ENCODE measurements at regions not wholly inside any gene's neighbourhood (a gene's known extent, or its start where the extent isn't known, plus 50 kb on each side); places are given as distances from the start of the nearest gene placed in this dataset.

DNA sequence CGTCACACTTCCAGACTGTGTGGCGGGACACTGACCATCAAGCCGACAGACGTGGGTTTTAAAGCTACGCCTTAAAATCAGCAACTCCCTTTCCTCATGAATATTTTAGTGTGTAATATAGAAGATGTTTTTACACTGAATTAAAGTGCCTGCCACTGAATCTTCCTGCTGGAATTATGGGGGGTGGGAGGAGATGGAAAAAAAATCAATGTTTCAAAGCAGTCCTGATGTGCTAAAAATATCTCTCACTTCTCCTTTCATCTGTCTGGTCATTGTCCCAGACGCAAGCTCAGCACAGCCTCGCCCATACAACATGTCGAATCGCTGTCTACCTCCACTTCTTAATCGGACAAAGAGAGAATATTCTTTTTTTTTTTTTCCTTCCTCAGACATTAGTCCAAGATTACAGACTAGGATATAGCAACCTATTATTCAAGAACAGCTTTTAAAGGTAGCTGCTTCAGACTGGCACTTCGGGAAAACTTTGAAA lies 165.1 kb upstream of the KLF14 start:
- no peak for DNase-seq

DNA sequence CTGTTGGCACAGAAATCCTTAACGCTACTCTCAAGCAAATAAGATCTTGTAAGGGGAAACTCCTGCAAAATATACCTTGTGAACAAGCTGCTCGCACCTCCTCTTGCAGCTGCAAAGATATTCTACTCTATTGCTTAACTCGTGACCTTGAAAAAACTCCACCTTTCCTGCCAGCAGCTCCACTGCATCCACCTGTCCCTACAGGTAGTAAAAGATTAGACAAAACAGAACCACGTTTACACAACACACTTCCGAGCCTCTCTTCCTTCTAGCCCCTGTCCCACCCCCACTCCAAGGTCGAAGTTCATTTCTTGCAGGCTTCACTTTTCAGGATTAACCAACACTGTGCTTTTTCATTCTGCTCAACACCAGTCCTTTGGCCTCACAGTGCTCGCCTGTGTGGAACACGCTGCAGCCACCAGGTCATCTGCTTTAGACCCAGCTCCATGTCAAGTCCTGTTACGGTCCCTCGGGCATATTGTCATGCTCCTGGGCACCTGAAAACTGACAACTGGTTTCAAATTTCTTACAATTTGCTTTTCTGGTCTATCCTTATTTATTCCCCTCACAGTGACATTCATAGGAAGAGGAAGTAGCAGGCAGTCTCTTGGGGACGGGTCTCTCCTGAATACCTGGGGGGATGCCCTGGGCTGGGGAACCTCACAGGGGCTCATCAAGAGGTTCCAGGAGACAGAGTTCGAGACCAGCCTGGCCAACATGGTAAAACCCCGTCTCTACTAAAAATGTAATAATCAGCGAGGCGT lies 165.8 kb upstream of the KLF14 start:
- no peak for DNase-seq

- no peak for DNase-seq
These were observed 166.6 kb upstream of the KLF14 start for GRCh38 chr7:130900471-130901076.

GRCh38 chr7:130901209-130901783 lies 167.3 kb upstream of the KLF14 start:
- DNase-seq: peak; percentile 54

DNA sequence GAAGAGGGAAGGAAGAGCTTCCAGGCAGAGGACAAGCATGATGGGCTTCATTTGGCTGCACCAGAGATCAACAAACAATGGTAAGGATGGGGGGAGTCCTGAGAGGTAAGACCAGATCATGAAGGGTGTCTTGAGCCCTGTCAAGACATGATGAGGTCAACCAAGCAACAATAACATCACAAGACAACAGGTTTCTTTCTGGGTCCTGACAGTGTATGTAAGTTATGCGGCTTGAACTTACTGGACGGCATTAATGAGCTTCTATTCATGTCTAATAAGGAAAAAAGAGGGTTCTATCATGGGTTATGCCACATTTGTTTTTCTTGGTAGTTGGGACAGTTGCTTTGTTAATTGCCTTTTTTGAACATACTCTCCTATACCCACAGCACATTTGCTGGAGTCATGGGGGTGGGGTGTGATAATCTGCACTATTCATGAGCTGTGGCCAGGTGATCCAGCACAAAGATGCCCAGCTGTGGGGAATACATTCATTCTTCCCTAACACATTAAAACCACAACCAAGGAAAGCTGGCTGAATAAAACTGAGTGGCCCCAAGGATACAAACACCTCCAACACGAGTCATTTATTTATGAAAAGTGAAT lies 168.8 kb upstream of the KLF14 start:
- DNase-seq: no peak

DNA sequence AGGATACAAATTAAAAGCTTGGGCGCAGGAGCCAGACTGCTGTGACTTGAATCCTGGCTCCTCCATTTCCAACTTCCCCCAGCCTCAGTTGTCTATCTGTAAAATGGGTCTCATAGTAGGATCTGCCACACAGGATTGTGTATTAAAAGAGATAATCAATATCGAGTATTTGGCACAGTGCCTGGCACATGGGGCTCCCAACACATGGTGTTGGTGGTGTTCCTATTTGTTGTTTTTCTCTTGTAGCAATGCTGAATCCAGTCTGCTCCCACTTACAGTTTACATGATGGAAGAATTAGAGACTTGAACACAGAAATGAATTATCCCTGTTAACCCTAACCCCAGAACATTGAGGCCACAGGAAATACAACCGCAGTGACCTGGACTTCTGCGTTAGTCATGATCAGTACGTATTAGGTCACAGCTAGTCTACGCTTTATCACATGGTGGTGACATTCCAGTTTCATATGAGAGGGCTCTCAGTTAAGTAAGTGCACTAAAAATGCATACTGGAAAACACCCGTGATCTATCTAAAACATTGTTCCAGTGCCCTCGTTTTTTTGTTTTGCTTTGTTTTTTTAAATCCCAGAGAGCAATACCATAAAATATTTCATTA lies 169.5 kb upstream of the KLF14 start:
- DNase-seq: no peak

- DNase-seq: no peak
These were observed 170.2 kb upstream of the KLF14 start for GRCh38 chr7:130904031-130904757.

DNA sequence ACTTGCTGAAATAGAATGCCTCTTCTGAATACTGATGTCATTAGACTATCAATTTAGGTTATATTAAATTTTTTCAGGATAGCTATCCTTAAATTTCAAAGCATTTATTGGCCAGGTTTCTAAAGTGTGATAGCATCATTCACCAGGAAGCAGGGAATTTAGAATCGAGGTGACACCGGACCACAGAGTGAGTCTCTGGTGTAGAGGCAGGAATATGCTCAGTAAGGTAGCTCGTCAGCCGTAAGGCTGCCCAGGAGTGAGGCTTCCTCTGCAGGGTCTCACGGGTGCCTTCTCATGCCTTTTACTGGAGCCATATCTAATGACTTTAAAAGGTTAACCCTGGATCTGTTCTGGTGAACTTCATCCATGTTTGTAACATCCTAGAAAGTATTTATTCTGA lies 170.8 kb upstream of the KLF14 start:
- no peak for DNase-seq

DNA sequence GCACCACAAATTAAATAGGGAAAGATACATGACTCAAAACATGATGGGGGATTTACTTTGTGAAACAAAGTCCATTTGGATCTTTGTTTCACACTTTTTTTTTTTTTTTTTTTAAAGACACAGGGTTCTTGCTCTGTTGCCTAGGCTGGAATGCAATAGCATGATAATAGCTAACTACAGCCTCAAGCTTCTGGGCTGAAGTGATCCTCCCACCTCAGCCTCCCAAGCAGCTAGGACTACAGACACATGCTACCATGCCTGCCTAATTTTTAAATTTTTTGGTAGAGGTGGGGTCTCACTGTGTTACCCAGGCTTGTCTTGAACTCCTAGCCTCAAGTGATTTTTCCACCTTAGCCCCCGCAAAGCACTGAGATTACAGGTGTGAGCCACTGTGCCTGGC lies 172.6 kb upstream of the KLF14 start:
- no peak for DNase-seq

GRCh38 chr7:130907439-130907838 lies 173.4 kb upstream of the KLF14 start:
- DNase-seq: no peak

DNA sequence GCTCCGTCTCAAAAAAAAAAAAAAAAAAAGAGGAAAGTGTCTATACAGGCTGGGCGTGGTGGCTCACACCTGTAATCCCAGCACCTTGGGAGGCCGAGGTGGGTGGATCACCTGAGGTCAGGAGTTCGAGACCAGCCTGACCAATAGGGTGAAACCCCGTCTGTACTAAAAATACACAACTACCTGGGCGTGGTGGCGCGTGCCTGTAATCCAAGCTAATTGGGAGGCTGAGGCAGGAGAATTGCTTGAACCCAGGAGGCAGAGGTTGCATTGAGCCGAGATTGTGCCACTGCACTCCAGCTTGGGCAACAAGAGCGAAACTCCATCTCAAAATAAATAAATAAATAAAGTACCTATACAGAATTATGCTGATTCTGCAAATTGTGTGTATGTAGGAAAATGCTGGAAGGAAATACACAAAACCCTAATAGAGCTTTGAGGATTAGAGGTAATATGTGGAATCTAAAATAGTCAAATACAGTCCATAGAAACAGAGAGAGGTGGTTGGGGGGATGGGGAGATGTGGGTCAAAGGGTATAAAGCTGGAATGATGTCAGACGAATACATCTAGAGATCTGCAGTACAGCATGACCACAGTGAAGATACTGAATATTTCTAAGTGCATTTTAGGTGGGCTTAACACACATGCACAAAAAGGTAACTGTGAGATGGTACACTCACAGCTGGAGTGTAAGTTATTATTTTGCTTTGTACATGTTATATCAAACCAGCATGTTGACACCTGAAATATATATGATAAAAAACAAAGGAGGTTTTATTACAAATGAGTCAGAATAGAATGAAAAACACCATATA lies 174.5 kb upstream of the KLF14 start:
- no peak for DNase-seq

DNA sequence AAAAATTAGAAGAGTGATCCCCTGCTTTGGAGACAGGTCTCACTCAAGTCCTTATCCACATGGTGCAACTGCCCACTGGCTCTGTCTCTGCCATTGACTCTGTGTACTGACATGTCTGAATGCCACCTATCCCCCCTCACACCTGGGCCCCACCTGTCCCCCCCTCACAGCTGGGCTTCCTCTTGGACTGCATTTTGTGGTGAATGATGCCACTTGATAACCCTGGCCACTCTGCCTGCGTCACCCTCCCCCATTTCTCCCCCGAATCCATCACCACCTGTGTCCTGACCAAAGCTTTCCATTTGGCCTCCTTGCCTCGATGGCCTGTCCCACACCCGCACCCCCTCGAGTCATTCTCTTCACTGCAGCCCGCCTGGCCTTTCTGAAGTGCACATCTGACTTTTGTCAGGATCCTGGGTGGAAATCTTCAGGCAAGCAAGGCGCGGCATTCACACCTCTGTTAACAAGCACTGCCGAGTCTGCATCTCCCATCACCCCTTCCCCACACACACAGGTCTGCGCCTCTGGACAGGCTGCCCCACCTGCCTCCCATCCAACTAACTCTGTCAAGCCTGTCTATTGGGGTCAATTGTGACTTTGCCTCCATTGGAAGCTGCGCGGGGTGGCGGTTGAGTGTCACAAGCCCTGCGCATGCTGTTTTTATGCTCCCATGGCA lies 175.3 kb upstream of the KLF14 start:
- DNase-seq: no peak

- no peak for DNase-seq
These were observed 176.1 kb upstream of the KLF14 start for GRCh38 chr7:130909881-130910672.

GRCh38 chr7:130910949-130911944 lies 177.2 kb upstream of the KLF14 start:
- no peak for DNase-seq

DNA sequence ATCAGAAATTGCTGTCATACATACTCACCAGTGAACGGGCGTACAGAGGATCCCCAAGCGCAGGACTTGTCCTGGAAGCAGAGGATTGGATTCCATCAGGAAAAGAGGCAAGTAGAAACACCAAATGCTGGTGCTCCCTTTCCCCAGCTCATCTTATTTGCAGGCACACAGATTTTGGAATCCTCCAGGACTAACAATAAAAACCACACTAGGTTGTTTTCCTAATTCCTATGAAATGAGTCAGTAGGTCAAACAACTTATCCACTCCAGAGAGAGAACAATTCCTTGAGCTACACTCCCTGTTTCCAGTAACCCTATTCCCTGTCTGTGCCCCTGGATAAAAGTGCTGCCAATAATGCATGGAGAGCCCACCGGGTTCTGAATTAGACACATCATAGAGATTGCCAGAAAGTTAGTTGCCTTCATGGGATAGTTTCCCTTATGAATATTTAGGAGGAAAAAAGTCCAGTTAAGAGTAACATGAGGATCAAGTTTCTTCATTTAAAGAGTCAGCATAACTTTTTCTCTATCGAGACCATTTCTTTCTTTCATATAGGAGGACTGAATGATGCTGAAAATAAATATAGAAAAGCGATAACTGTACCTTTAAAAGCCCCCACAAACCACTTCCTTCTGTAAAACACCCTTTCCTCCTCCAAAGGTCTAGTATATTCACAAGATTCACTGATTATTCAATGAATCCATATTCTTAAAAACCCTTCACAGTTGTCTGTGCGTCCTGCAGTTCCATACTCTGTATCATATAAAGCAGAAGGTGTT lies 178.3 kb upstream of the KLF14 start:
- DNase-seq: no peak

GRCh38 chr7:130912862-130913638 lies 179.0 kb upstream of the KLF14 start:
- DNase-seq: no peak
